HG02970 (cell line): ENCODE measurements at regions not wholly inside any gene's neighbourhood (a gene's known extent, or its start where the extent isn't known, plus 50 kb on each side); places are given as distances from the start of the nearest gene placed in this dataset.
"Not testable (repeated sequence)": the region's sequence is repeated elsewhere in the genome, so short reads cannot be mapped to it uniquely, and the experiment has no call there.

Source experiments
- ATAC-seq: cut with Tn5 transposase; IDR thresholded peaks from one replicate; pipeline ENCODE4 v1.9.1; 2021; ENCODE audit warnings: mild to moderate bottlenecking, moderate library complexity, moderate number of reproducible peaks; ENCODE audit not compliant: unreplicated experiment, low FRiP score

DNA sequence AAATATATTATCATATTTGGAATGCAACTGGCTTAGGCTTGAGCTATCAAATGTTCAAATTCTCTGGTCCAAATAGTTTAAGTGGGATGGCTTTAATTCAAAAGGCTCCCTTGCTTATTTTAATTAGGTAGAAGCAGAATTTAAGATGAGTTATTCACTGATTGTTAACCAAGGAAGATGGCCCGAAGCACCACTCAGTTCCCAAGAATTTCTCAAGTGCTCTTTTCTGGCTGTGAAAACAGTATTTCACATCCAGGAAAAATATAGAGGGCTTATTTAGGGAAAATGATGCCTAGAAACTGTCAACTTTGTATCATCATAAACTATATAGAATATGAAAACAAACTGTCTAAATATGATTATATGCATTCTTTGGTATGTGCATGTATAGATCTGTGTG lies 246.5 kb upstream of the SFRP2 start:
- no peak for ATAC-seq

DNA sequence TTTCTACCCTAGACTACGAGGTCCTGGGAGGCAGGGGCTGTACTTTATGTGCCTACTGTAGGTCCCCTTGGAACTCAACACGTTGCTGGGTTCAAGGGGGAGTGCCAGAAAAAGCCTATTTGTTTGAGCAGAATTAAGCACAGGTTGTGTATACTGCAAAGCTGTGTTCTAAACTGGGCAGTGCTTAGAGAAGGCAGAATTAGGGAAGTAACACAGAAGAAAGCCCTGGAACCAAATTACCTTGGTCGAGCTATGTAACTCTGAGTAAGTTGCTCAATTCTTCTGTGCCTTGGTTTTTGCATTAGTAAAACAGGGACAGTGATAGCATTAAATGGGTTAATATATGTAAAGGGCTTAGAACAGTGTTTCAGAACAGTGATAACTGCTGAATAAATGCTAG lies 245.0 kb upstream of the SFRP2 start:
- no peak for ATAC-seq

DNA sequence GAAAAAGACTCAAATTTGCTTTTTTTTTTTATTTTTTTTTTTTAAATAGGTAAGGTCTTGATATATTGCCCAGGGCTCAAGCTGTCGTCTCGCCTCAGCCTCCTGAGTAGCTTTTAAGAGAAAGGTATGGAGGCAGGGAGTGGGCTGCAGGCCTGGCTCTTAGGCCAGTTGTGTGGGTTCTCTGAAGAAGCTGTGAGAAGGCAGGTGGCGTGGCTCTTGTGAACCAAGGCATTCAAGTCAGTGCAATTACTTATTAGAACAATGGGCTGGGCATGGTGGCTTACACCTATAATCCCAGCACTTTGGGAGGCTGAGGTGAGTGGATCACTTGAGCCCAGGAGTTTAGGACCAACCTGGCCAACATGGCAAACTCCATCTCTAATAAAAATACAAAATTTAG lies 244.0 kb upstream of the SFRP2 start:
- no peak for ATAC-seq

DNA sequence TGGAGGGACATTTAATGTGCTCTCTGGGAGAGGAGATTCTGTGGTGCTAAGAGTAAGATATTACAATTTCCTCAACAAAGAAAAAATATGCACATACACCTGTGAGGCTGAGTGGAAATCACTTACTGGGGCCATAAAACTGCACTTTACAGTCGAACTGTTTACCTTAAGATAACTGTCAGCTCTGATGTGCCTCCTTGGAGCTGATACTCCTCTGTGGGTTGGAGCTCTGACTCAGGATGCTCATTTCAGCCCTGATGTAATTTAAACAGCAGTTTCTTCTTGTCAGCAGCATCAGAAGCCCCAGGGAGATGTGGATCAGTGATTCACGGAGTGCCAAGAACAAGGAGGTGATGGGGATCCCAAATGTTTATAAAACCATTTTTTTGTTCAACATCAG lies 241.9 kb upstream of the SFRP2 start:
- no peak for ATAC-seq

DNA sequence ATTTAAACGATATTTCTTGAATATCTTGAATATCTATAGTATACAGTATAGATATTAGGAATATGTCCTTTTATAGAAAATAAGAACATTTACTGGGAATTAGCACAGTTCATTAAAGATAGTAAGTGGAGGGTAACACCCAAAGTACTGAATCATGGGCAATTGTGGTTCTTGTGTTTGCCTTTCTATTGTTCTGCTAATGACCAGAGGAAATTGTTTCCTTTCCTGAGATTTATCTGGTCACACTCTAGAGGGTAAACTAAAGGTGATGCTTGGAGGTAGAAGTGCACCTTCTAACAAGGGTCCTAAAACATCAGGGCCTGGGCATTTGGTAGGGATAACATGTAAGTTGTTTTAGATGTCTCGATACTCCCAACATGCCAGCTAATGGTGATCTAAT lies 241.3 kb upstream of the SFRP2 start:
- no peak for ATAC-seq

DNA sequence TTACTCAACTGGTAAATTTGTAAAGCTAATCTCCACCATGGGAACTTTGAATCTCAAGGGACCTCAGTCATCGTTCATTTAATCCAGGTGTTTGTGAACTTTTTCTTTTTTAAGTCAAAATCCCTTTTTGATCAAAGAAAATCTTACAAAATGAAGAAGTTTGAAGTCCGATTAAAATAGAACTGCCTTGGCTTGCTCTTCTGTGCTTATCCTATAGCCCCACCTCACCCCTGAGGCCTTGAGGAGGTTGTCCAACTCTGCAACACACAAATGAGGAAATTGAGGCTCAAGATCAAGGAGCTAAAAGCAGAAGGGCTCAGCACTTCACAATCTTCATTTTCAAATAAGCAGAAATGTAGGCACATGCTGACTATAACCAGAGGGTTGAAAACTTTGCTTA lies 240.3 kb upstream of the SFRP2 start:
- no peak for ATAC-seq

DNA sequence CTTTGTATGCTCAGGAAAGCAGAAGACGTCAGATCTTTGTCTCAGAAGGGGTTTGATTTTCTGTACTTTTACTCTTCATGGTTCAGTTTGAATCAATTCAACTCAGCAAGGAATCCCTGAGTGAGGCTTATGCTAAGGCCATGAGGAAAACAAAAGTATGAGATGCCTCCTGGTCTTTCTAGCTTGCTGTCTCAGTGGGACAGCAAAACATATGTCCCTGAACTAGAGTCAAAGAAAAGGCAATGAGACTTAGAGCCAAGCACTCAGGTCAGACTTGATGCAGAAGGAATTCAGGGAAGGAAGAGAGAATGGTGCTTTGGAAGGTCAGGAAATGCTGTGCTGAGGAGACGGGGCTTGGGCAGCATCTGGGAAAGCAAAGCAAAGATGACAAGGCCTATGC lies 236.2 kb upstream of the SFRP2 start:
- no peak for ATAC-seq

DNA sequence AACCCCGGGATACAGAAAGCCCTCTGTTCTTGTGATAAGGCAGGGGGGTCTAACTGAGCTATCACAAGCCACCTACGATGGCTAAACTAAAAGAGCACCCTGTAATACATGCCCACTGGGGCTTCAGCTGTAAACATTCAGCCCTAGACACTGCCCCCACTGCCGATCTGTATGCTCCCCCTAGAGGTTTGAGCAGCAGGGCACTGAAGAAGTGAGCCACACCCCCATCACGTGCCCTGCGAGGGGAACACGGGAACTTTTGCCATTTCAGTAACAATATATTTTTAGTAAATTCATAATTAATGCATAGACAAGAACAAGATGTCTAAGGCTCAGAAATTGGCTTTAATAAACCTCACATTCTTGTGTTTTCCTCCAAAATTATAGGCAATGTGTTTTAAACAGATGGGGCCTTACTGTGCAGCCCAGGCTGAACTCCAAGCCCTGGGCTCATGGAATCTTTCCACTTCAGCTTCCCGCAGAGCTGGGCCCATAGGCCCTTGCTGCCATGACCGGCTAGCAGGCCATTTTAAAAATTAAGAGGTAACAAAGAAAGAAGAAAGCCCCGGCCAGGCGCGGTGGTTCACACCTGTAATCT lies 235.3 kb upstream of the SFRP2 start:
- no peak for ATAC-seq

DNA sequence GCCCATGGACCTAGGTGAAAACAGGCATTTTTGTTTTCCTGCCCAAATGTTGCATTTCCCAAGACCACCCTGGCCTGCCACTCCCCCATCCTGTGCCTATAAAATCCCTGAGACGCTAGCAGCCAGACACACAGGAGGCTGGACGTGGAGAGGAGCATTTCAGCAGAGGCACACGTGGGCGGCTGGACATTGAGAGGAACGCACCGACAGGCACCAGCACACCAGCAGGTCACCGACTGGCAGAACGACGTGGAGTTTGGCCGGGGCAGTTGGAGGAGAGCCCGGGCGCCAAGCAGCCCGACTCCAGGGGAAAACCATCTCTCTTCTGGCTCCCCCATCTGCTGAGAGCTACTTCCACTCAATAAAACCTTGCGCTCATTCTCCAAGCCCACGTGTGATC lies 234.8 kb upstream of the SFRP2 start:
- not testable (repeated sequence) for ATAC-seq

DNA sequence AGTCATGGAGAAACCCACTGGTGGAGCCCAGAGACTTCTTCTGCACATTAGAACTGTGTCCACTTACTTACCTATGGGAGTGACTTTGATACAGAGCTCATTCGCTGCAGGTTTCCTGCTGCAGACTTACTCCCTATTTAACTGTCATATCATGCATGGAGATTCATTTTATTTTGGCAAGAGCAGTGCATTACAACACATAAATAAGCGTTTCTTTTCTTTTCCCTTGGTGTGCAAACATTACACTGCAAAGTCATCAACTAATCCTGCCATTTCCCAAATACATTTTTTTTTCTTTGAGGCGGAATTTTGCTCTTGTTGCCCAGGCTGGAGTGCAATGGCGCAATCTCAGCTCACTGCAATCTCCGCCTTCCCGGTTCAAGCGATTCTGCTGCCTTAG lies 230.9 kb upstream of the SFRP2 start:
- ATAC-seq = no peak

DNA sequence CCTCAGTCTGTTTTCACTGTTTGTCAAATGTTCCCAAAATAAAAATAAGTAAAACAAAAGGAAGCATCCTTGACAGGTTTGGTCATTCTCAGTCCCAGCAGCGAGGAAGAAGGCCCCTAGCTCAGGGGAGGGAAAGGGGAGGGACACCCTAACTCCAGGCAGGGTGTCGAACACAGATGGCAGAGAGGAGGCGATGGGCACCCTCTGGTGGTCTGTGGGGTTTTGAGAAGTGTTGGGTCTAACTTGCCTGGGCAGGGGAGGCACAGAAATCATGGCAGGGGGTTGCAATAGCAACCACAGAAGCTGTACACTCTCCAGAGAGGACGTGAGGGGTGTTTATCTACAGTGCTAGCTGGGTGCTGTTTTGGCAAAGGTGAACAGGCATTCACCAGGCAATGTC lies 229.8 kb upstream of the SFRP2 start:
- no peak for ATAC-seq

DNA sequence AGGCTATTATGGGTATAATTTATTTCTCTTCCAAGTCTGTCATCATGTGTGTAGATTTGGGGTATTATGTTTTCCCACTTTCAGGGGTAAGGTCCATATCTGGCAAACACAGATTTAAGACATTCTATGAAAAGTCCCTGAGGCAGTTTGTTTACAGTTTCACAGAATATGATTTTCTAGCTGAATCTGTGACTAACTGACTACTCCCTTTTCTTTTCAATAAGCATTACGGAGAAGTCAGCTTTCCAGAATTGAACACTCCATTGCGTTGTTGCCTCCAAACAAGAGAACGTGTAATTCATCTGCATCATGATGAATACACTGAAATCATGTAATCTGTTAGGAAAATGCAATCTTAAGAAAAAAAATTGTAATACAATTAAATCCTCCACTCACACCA lies 226.7 kb upstream of the SFRP2 start:
- ATAC-seq = no peak

DNA sequence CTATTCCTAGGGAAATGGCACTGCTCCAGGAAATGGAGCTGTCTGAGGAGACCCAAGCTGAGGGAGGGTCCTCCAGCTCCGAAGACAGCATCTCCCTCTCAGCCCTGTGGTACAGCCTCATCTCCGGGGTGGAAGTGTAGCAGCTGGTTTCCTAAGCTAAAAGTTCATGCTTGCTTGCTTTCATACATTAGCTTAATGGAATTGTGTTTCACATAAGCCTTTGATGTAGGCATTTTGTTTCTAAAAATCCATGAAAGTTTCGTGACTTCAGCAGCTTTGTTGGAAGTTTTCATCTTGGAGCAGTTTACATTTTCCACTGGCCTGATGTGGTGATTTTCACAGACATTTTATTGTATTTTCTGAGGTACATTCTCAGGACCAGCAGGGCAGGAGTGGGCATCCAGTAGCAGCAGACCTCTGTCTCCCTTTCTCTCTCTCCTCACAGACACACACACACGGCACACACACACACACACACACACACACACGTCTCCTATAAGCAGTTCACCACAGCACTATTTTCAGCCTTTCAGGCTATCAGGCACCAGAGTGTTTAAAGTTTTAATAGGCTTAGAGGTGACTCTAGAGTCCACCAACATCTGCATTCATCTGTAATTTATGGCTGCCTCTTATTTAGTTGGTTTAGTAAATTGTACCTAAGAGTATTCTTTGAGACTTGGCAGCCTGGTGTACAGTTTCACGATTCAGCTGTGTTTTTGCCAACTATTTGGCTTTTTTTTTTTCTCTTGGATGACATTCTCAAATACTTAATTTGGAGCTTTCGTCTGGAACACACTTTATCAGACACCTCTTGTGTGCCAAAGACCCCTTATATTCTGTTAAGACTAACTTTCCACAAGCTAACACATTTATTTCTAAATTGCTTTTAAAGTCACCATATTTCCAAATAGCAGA lies 225.8 kb upstream of the SFRP2 start:
- ATAC-seq = no peak

DNA sequence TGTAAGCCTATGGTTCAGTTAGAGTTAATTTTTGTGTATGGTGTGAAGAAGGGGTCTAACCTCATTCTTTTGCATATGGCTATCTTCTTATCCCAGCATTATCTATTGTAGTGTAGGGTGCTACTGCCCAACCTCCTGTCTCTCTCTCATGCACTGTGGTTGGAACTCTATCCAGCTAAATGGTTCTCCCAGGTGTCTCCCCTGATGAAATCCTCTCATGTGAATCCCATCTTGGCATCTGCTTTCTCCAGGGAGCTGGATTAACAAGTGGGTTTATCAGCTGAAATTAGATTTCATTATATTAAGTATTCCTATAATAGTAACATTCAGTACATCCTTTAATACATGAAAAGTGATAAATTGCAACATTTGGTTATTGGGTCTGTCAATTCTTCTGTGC lies 224.7 kb upstream of the SFRP2 start:
- ATAC-seq = no peak

DNA sequence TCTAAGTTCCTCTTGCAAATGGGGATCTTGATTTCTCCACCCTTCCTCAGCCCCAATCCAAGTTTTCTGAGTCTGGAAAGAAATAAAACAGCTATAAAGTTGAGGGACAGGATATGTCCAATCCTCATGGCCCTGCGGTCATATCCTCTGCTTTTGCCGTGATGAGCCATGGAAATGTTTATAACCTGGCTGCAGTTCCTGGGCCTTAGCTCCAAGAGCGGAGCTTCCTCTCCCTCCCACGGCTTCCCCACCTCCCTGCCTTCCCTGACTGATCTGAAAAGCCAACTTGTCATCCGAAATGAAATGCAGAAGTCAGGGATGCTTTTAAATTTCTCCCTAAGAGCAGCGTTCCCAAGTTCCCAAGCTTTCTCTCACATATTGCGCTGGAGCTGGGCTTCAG lies 221.5 kb upstream of the SFRP2 start:
- no peak for ATAC-seq

DNA sequence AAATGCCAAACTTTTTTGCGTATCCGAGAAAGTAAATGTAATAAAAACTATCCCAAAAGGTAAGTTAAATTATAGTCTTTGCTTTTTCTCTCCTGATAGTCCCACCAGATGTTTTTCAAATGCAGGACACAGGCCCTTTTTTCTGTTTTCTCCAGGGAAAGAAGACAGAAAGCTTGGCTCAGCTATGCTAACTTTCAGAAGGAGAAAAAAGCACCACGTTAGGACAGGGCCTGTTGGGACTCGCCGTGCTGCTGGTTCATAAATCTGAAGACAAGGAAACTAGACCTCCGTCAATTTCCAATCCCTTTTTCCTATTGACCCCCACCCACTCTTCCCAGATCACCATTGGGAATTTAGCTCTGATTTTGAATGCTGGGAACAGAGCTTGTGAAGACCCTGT lies 220.9 kb upstream of the SFRP2 start:
- ATAC-seq = no peak

DNA sequence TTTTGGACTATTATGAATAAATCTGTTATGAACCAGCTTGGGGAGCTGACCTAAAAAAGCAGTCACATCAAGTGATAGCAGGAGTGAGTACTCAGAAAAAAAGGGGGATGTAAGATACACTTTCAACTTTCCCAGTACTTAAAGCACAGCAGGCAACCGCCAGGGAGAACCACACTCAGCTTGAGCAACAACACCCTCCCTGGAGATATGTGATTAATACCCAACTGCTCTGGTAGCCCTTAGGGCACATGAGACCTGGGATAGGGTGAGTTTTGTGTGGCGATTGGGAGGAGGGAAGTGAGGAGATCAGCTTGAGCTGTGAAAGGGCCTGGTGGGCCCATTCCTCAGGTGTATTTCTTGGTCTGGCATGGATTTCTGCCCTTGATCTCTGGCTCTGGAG lies 220.3 kb upstream of the SFRP2 start:
- ATAC-seq = no peak

DNA sequence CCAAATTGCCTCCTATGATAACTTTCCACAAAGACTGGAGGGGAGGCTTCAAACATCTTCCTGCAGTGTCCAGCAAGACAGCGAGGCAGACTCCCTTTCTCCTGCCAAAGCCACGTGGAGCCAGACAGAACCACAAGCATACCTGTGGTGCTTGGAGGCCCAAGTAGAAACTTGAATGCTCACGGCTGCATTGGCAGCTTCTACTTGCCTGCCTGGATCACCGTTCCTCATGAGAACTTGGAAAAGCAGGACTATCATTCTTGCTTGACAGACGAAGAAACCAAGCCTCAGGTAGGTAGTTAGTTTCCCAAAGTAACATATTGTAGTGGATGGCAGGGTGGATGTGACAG lies 216.3 kb upstream of the SFRP2 start:
- no peak for ATAC-seq

DNA sequence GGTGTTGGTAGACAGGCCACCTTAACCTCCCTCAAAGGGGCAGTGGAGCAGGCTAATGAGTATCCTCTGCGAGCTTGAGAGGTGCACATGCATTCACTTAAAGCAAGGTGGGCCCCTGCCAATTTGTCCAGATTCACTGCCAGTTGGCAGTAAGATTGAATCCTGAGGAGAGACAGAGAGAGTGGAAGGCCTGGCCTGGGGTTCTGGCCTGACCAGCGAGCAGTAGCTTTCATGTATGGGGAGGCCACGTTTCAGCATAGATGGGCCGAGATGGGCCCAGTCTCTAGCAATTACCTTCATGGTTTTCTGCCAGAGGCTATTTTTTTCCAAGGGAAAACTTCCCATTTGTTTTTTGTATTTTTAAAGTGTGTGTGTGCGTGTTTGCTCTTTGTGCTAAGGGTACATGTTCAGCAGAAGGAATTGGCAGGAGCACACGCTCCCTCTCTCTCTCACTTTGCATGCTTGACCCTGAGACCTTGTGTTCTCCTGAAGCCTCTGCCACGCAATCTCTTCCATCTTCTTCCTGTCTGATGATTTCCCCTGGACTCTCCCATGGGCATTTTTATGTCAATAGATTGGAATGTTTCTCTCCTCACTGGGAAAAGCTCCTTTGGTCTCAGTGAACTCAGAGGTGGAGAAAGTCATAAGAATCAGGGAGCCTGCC lies 215.8 kb upstream of the SFRP2 start:
- ATAC-seq = no peak

DNA sequence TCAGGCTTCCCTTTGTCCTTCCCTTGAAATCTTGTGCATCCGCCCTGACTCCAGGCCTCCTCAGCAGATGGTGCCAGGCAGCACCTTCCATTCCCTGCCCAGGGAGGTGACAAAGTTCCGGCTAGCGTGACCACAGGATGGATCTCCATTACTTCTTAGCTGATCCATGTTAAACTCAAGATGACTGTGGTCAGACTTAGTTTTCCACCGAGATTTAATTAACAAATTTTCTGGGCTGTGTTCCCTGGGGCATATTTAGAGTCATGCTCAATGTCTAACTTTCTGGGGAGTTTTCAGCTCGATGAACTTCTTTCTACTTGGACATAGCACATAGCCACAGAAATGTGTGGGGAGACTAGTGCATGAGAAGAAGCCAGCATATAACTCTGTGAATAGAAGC lies 215.1 kb upstream of the SFRP2 start:
- no peak for ATAC-seq

DNA sequence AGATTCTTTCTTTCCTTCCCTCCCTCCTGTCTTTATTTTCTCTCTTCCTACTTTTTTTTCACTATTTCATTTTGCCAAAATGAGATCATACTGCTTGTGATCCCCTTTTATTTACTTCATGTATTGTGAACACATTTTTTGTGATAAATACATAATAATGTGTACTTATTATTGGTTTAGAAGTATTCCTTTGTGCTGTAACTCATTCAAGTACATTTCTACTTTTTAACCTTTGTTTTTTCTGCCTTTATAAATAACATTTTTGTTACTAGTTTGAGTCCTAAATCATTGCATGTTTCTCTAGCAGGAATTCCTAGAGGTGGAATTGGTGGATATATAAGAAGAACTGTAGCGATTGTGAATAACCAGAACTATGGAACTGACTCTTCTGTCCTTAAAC lies 214.5 kb upstream of the SFRP2 start:
- no peak for ATAC-seq

DNA sequence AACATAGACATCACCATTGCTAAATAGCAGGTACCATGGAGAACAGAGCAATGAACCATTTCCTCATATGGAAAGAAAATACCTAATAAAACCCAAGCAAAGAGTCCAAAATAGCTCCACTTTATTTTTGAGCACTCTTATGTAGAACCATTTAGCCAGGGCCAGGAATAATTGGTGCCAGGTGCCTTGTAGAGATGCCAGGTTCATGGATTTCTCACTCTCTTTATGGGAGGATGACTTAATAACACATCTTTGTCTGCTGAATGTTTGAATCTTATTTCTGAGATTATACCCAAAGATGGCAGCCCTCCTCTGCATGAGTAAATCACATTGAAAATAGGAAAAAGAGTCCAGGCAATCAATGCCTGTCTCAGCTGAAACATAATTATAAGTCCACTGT lies 212.3 kb upstream of the SFRP2 start:
- ATAC-seq = no peak
